WI38 (cell line): ENCODE measurements at regions not wholly inside any gene's neighbourhood (a gene's known extent, or its start where the extent isn't known, plus 50 kb on each side); places are given as distances from the start of the nearest gene placed in this dataset.

ENCODE experiments used
- H3K4me3 ChIP-seq: 2 replicates; pipeline ENCODE4 v1.5.1; 2011; ENCODE audit warnings: low read depth, mild to moderate bottlenecking, control low read depth, low read length
- TF ChIP-seq, protein P1 (sequence below): IDR thresholded peaks from 2 replicates; pipeline ENCODE4 v1.5.1; 2012; ENCODE audit warnings: low read depth, mild to moderate bottlenecking, control low read depth, low read length

DNA sequence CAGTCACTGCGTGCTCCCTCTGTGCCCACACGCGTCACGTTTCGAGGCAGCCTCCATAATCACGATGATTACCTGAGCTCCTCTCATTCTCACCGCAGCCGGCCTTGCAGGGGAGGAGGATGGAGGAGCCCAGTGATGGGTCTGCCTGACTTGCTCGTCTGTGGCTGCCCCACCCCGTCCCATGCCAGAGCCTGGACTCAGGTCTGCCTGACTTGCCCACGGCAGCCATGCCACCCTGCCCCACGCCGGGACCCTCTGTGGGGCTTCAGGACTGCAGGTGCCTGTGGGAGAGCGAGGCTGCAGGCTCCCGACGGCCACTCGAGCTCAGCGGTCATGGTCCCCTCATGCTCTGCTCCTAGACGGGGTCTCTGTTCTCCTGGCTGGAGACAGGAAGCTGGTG lies 1025.1 kb downstream of the BRD1 start:
- TF ChIP-seq, protein P1, sequence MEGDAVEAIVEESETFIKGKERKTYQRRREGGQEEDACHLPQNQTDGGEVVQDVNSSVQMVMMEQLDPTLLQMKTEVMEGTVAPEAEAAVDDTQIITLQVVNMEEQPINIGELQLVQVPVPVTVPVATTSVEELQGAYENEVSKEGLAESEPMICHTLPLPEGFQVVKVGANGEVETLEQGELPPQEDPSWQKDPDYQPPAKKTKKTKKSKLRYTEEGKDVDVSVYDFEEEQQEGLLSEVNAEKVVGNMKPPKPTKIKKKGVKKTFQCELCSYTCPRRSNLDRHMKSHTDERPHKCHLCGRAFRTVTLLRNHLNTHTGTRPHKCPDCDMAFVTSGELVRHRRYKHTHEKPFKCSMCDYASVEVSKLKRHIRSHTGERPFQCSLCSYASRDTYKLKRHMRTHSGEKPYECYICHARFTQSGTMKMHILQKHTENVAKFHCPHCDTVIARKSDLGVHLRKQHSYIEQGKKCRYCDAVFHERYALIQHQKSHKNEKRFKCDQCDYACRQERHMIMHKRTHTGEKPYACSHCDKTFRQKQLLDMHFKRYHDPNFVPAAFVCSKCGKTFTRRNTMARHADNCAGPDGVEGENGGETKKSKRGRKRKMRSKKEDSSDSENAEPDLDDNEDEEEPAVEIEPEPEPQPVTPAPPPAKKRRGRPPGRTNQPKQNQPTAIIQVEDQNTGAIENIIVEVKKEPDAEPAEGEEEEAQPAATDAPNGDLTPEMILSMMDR = no peak
- H3K4me3 ChIP-seq = no peak overlapping the region

DNA sequence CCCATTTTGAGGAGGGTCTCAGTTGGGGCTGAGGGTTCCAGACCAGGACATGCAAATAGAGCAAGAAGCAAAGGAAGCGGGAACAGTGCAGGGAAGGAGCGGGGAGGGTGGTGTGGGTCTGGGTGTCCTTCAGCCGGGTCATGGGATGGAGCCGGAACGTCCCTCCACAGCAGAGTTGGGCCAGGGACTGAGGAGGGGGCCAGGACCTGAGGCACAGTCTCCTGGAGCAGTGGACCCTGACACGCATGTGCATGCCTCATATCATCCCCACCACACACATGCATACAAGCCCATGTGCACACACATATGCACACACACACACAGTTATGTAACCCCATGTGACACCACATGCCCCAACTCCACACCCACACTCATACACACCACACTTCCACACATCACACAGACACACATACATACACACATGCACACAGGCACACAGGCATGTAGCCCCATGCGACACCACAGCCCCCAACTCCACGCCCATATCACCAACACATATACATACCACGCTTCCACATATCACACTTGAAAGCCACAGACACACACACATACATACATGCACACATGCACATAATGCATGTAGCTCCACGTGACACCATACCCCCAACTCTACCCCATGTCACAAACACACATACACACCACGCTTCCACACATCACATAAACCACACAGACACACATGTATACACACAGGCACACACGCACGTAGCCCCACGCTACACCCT lies 1026.6 kb downstream of the BRD1 start:
- TF ChIP-seq, protein P1 = no peak
- no peak overlapping the region for H3K4me3 ChIP-seq

- no peak overlapping the region for H3K4me3 ChIP-seq
- TF ChIP-seq, protein P1 = no peak
Measured at GRCh38 chr22:48800036-48800885, 1027.4 kb downstream of the BRD1 start.

DNA sequence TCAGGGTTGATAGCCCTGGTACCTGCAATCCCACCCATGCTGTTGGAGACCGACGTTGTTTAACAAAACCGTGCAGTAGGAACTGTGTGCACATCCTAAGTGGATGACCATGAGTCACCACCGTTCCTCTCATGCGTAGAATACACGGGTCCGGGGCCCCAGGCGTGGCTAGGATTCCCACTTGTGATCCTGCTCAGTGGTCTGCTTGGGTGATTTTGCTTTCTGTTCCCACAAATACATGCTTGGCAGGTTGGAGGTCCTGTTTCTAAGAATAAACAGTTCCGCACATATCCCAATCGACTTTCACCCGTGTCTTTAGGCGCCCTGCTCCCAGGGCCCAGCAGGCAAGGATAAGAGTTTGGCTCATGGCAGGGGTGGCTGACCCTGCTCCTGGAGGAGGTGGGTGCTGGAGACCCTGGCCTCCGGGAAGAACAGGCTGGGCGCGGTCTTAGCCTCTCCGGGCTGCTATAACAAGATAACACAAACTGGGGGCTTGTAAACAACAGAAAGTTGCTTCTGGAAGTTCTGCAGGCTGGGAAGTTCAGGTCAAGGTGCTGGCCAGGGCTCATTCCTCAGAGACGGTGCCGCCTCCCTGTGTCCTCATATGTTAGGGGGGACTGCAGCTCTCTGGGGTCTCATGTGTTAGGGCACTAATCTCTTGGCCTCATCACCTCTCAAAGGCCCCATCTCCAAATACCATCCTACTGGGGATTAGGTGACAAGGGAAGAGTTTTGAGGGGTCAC lies 1028.3 kb downstream of the BRD1 start:
- TF ChIP-seq, protein P1 = no peak
- H3K4me3 ChIP-seq = no peak overlapping the region

DNA sequence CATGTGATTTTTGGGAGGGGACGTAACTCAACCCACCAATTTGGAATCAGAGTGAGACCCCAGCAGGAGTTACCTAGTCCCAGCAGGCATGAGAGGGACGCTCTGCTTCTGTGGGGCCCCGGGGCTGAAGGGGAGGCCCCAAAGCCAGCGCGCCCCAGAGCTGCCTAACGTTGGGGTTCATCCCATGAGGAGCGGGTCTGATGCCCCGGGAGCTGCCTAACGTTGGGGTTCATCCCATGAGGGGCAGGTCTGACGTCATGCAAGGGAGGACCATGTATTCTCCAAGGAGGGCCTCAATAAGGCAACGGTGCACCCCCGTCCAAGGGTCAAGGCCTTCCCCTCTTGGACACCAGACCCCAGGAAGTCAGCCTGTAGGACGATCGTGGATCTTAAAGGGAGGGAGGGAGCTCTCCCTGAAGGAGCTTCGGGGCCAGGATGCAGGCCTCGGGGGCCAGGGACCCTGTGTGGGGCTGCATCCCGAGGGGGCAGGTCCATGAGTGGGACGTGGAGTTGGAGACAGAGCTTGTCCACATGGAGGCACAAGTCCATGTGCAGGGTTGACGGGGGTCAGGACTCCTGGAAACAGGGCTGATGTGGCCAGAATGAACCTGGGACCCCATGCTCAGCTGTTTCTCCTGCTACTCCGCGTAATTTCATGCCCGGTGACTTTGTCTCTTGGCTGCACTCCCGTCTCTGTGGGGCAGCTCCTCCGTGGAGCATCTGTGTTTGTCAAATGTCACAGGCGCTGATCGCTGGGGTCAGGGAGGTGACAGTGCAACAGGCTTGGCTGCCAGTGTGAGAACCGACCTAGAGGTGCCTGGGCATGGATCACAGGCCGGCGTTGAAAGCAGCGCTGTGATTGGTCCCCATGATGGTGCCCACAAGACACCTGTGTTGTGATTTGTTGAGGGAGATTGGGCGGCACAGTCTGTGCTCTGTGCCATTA lies 1029.1 kb downstream of the BRD1 start:
- TF ChIP-seq, protein P1 = no peak
- H3K4me3 ChIP-seq = no peak overlapping the region

GRCh38 chr22:48797731-48798130 lies 1029.9 kb downstream of the BRD1 start:
- no peak overlapping the region for H3K4me3 ChIP-seq
- TF ChIP-seq, protein P1 = no peak
